ENCODE measurements at regions not wholly inside any gene's neighbourhood (a gene's known extent, or its start where the extent isn't known, plus 50 kb on each side); places are given as distances from the start of the nearest gene placed in this dataset.

- no peak for TF ChIP-seq POLR2A (IDR thresholded peaks at IDR 0.05)
- no peak for TF ChIP-seq CTCF (IDR thresholded peaks at IDR 0.05)
Observed at GRCh38 chrX:97705936-97706335, 822.2 kb downstream of the RPA4 start.
